ENCODE measurements at regions not wholly inside any gene's neighbourhood (a gene's known extent, or its start where the extent isn't known, plus 50 kb on each side); places are given as distances from the start of the nearest gene placed in this dataset.
"Not testable (repeated sequence)": the region's sequence is repeated elsewhere in the genome, so short reads cannot be mapped to it uniquely, and the experiment has no call there.

GRCh38 chr14:105938959-105939358, 412.6 kb downstream of the TMEM121 start:
- ATAC-seq, result no peak

GRCh38 chr14:105939810-105940508, 413.6 kb downstream of the TMEM121 start:
- TF ChIP-seq ZNF70 (CRISPR knock-in tag; IDR thresholded peaks at IDR 0.05) (no peak), GLIS3 (CRISPR knock-in tag; IDR thresholded peaks at IDR 0.05) (no peak), ZNF8 (CRISPR knock-in tag; IDR thresholded peaks at IDR 0.05) (no peak), TCF4 (CRISPR knock-in tag; IDR thresholded peaks at IDR 0.05; ENCODE audit: borderline replicate concordance) (no peak), CREB5 (CRISPR knock-in tag; IDR thresholded peaks at IDR 0.05; ENCODE audit: low read depth) (no peak), ARNTL (CRISPR knock-in tag; IDR thresholded peaks at IDR 0.05; ENCODE audit: borderline replicate concordance, low read depth) (no peak), ZC3H10 (CRISPR knock-in tag; IDR thresholded peaks at IDR 0.05) (no peak), ZFP3 (CRISPR knock-in tag; IDR thresholded peaks at IDR 0.05) (no peak), ZNF565 (CRISPR knock-in tag; conservative IDR thresholded peaks at IDR 0.05; ENCODE audit: low read depth) (no peak), ESRRG (CRISPR knock-in tag; IDR thresholded peaks at IDR 0.05) (no peak)
- ATAC-seq, result no peak

More at GRCh38 chr14:105938959-105939358, 412.6 kb downstream of the TMEM121 start:
- TF ChIP-seq PPARA (CRISPR knock-in tag; IDR thresholded peaks at IDR 0.05; ENCODE audit: borderline replicate concordance) (no peak), ZFP30 (CRISPR knock-in tag; IDR thresholded peaks at IDR 0.05) (no peak), ZFP3 (CRISPR knock-in tag; IDR thresholded peaks at IDR 0.05) (no peak), ARNTL (CRISPR knock-in tag; IDR thresholded peaks at IDR 0.05; ENCODE audit: borderline replicate concordance, low read depth) (no peak), ZNF565 (CRISPR knock-in tag; conservative IDR thresholded peaks at IDR 0.05; ENCODE audit: low read depth) (no peak)

GRCh38 chr14:105940534-105941225, 414.3 kb downstream of the TMEM121 start:
- no peak for TF ChIP-seq PATZ1 (CRISPR knock-in tag; IDR thresholded peaks at IDR 0.05; ENCODE audit: borderline replicate concordance)
- no peak for ATAC-seq

GRCh38 chr14:105941226-105942166, 415.1 kb downstream of the TMEM121 start:
- ATAC-seq, result no peak
- TF ChIP-seq SNAI2 (CRISPR knock-in tag; IDR thresholded peaks at IDR 0.05) (no peak), GLIS3 (CRISPR knock-in tag; IDR thresholded peaks at IDR 0.05) (no peak), CSDC2 (CRISPR knock-in tag; IDR thresholded peaks at IDR 0.05) (no peak), RARB (CRISPR knock-in tag; IDR thresholded peaks at IDR 0.05) (no peak), CREB5 (CRISPR knock-in tag; IDR thresholded peaks at IDR 0.05; ENCODE audit: low read depth) (no peak), ZNF8 (CRISPR knock-in tag; IDR thresholded peaks at IDR 0.05) (no peak)

GRCh38 chr14:105942725-105943124, 416.3 kb downstream of the TMEM121 start:
- not testable (repeated sequence) for ATAC-seq

GRCh38 chr14:105943973-105944602, 417.7 kb downstream of the TMEM121 start:
- no peak for ATAC-seq
- TF ChIP-seq TSHZ2 (CRISPR knock-in tag; IDR thresholded peaks at IDR 0.05) (no peak), ESRRG (CRISPR knock-in tag; IDR thresholded peaks at IDR 0.05) (no peak), ISL1 (CRISPR knock-in tag; IDR thresholded peaks at IDR 0.05) (no peak), CSDC2 (CRISPR knock-in tag; IDR thresholded peaks at IDR 0.05) (no peak), GLIS3 (CRISPR knock-in tag; IDR thresholded peaks at IDR 0.05) (no peak), ZFP30 (CRISPR knock-in tag; IDR thresholded peaks at IDR 0.05) (no peak), BACH2 (CRISPR knock-in tag; IDR thresholded peaks at IDR 0.05; ENCODE audit: borderline replicate concordance) (no peak), TCF4 (CRISPR knock-in tag; IDR thresholded peaks at IDR 0.05; ENCODE audit: borderline replicate concordance) (no peak), RARB (CRISPR knock-in tag; IDR thresholded peaks at IDR 0.05) (no peak), OSR1 (CRISPR knock-in tag; IDR thresholded peaks at IDR 0.05) (no peak), TOX (CRISPR knock-in tag; IDR thresholded peaks at IDR 0.05; ENCODE audit: borderline replicate concordance) (no peak)
